WTC11 (cell line): ENCODE measurements at regions not wholly inside any gene's neighbourhood (a gene's known extent, or its start where the extent isn't known, plus 50 kb on each side); places are given as distances from the start of the nearest gene placed in this dataset.

Source experiments
- TP53 ChIP-seq: sonication (generic); formaldehyde crosslinking; IDR thresholded peaks from 2 replicates; pipeline ENCODE4 v1.8.1; 2023; ENCODE audit warnings: mild to moderate bottlenecking, missing genetic modification reagents
- TF ChIP-seq, protein P1 (sequence below): sonication (generic); formaldehyde crosslinking; IDR thresholded peaks from 2 replicates; pipeline ENCODE4 v1.8.1; 2023; ENCODE audit warnings: mild to moderate bottlenecking, missing genetic modification reagents, moderate library complexity

DNA sequence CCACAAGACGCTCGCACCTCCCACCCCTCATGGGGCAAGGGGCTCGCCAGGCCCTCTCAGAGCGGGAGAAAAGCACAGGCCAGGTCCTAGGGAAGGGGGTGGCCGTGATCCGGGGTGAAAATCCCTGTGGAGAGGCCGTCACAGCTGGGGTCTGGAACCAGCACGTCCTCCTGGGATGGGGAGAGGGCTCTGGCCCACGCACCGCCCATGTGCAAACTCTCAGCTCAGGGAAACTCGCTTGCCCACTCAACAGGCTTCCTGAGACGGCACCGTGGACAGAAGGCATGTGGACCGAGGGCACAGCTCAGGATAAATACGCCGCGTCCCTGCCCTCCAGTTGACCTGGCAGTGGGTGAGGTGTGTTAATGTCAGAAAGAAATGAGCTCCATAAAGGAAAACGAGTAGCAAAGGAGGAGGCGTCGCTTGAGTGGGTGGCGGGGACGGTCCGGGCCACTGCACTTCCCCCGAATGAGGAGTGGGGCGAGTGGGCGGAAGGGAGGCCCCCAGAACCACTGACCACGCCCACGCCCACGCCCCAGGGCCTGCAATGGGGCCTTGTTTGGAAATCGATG, 57.6 kb upstream of the GALNT9 start:
- TF ChIP-seq, protein P1, sequence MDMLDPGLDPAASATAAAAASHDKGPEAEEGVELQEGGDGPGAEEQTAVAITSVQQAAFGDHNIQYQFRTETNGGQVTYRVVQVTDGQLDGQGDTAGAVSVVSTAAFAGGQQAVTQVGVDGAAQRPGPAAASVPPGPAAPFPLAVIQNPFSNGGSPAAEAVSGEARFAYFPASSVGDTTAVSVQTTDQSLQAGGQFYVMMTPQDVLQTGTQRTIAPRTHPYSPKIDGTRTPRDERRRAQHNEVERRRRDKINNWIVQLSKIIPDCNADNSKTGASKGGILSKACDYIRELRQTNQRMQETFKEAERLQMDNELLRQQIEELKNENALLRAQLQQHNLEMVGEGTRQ (CRISPR knock-in tag), result no peak
- TF ChIP-seq TP53 (CRISPR knock-in tag), result no peak
